HG03457 (cell line): ENCODE measurements at regions not wholly inside any gene's neighbourhood (a gene's known extent, or its start where the extent isn't known, plus 50 kb on each side); places are given as distances from the start of the nearest gene placed in this dataset.

Experiments used
- ATAC-seq: cut with Tn5 transposase; IDR thresholded peaks from one replicate; pipeline ENCODE4 v1.9.1; 2021; ENCODE audit warnings: moderate number of reproducible peaks; ENCODE audit not compliant: unreplicated experiment

GRCh38 chr12:87119713-87120112, 863.5 kb upstream of the MGAT4C start:
- ATAC-seq, result no peak

DNA sequence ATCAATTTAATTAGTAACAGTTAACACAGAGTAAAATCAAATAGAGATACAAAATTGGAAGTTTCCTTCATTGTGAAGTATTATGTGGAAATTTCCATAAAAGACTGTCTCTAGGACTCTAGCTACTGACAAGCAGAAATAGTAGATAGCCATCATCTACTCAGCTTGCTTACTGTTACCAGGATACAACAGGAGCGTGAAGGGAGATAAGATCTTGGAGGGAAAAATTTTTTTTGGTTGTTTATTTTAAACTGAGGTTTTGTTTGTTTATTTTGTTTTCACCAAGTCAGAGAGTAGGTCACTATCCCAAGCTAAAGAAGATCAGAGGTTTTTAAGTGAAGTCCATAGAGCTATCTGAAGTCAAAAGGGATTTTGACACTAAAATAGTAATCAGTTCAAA, 861.3 kb upstream of the MGAT4C start:
- ATAC-seq, result no peak

GRCh38 chr12:87116780-87117179, 860.6 kb upstream of the MGAT4C start:
- ATAC-seq, result no peak

- ATAC-seq, result no peak
Measured at GRCh38 chr12:87112571-87113345, 856.6 kb upstream of the MGAT4C start.

- no peak for ATAC-seq
Measured at GRCh38 chr12:87107766-87108165, 851.6 kb upstream of the MGAT4C start.

- no peak for ATAC-seq
Measured at GRCh38 chr12:87107270-87107669, 851.1 kb upstream of the MGAT4C start.

- ATAC-seq, result no peak
Measured at GRCh38 chr12:87096082-87096585, 839.9 kb upstream of the MGAT4C start.

DNA sequence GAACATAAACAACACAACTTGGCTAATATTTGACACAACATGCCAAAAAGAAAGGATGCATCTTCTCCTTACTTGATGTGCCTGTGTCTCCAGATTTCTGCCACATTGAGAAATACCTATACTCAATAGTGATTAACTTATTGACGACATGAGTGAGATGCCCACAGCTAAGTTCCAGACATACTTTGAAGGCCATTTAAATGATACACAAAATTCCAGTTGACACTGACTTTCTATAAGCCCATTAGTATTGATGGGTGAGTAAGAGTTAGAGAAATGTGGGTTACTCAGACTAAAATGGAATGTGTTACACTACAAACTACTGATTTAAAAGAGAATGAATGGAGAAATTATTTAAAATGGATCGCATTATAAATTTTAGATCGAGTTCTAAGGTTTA, 838.2 kb upstream of the MGAT4C start:
- ATAC-seq, result no peak

GRCh38 chr12:87092421-87092820, 836.2 kb upstream of the MGAT4C start:
- ATAC-seq, result no peak

GRCh38 chr12:87086118-87086891, 830.1 kb upstream of the MGAT4C start:
- no peak for ATAC-seq

- no peak for ATAC-seq
Measured at GRCh38 chr12:87085286-87085685, 829.1 kb upstream of the MGAT4C start.

- no peak for ATAC-seq
Measured at GRCh38 chr12:87082756-87083155, 826.6 kb upstream of the MGAT4C start.

GRCh38 chr12:87074781-87075180, 818.6 kb upstream of the MGAT4C start:
- ATAC-seq, result no peak

DNA sequence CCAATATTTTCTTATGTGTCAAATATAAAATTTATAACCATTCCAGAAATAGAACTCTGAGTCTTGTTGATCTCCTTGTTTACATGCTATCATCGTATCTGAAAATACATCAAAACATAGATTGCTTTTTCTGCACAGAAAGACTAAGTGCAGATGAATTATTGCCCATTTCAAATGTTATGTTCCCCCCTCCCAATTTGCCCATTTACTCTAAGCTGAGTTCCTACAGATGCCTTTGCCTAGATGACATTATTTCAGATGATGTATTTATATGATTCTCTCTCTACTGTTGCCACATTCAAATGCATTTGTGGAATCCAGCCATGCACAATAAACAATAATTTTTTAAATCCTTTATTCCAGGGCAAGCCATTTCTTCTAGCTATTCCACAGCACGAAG, 810.1 kb upstream of the MGAT4C start:
- no peak for ATAC-seq

DNA sequence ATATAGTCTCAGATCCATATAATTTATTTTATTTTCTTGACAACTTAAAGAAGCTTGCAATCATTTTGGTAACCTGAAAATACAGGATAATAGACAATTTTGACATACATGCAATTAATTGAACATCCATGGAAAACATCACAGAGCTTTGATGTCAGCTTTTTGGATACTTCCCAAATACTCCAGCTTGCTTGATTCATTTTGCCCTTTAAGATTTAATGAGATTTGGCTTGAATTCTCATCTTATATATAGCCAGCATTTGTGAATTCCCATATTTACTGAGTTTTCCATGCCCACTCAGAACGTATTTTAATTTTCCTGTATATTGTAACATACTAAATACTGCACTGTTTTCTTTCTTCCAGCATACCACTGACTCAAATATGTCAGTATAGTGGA, 803.0 kb upstream of the MGAT4C start:
- ATAC-seq, result no peak

DNA sequence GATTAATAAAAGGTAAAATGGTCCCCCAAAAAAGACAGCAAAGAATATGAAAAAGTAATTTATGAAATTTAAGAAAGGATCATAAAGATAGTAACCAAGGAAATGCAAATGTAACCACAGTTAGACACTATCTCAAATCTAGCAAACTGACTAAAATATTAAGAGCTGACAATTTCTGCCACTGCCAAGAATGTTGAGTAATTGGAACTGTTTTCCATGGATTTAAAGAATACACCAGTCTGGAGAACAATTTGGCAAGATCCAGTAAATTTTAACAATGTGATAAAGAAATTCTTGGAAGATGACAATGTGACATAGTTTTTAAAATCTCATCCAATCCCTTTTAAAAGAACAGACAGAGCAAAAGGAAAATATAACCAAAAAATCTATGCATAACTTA, 798.0 kb upstream of the MGAT4C start:
- no peak for ATAC-seq

GRCh38 chr12:87051621-87052020, 795.4 kb upstream of the MGAT4C start:
- no peak for ATAC-seq

DNA sequence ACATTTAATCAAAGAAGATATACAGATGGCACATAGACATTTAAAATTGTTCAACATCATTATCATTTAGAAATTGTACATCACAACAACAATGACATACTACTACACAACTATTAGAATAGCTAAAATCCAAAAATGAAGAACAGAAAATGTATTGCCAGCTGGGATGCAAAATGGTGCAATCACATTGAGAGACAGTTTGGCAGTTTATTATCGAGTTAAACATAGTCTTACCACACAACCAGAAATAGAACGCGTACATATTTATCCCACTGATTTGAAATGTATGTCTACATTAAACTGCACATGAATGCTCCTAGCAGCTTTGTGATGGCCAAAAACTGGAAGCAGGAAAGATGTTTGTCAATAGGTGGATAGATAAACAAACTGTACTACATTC, 791.5 kb upstream of the MGAT4C start:
- ATAC-seq, result no peak

- no peak for ATAC-seq
Measured at GRCh38 chr12:87039536-87039935, 783.3 kb upstream of the MGAT4C start.

- no peak for ATAC-seq
Measured at GRCh38 chr12:87038098-87038497, 781.9 kb upstream of the MGAT4C start.

DNA sequence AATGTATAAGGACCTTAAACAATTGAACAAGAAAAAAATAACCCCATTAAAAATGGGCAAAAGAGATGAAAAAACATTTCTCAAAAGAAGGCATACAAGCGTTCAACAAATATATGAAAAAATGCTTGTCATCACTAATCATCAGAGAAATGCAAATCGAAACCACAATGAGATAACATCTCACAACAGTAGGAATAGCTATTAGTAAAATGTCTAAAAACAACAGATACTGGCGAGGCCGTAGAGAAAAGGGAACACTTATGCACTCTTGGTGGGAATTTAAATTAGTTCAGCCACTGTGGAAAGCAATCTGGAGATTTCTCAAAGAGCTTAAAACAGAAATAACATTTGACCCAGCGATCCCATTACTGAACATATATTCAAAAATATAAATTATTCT, 769.8 kb upstream of the MGAT4C start:
- ATAC-seq, result no peak

DNA sequence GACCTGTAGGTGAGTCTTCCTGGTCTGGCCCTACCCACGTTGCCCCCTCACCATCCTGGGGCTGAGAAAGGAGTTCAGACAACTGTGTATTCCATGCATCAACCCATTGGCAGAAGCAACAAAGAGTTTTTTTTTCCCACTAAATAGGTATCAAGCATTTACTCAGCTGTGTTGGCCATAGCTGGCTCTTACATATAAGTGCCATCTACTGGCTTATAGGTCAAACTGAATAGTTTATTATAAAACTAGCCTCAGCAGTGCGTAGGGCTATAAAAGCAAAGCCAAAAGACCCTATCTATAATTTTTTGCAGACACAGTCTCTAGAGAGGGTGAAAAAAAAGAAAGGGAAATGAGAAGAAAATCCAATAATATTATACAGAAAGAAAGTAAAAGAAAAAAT, 765.2 kb upstream of the MGAT4C start:
- ATAC-seq, result no peak
